Panc1 (cell line): ENCODE measurements at regions not wholly inside any gene's neighbourhood (a gene's known extent, or its start where the extent isn't known, plus 50 kb on each side); places are given as distances from the start of the nearest gene placed in this dataset.

Experiments
- ATAC-seq: fragments of 200-7000 bp; cut with Tn5 transposase; 2 replicates; pipeline ENCODE4 v1.9.1; 2020; ENCODE audit warnings: mild to moderate bottlenecking, moderate library complexity
- BruUV-seq: library from RNA; stranded (reverse); fragments of 400-500 nt; replicated peaks from 2 replicates; lab custom pipeline; 2021; lab: Mats Ljungman, UMichigan
- CTCF ChIA-PET: fragments of 300-600 bp; sonication (Branson Sonifier 250); formaldehyde crosslinking; loops from one replicate; lab custom pipeline; 2022; ENCODE audit warnings: antibody characterized with exemption; lab: Charles Lee
- POLR2A ChIA-PET: fragments of 300-600 bp; sonication (Branson Sonifier 250); formaldehyde crosslinking; loops from one replicate; lab custom pipeline; 2022; ENCODE audit warnings: antibody characterized with exemption; lab: Charles Lee
- DNase-seq: peaks from one replicate; pipeline ENCODE4 v3.0.0-alpha.2; 2010; ENCODE audit warnings: low read depth, low spot score
- H3K27ac ChIP-seq: 2 replicates; pipeline ENCODE4 v1.5.1; 2011; ENCODE audit warnings: mild to moderate bottlenecking, low read length, inconsistent platforms
- H3K27me3 ChIP-seq: fragments of 200-500 bp; sonication (Bioruptor generic); 2 replicates; pipeline ENCODE4 v1.6.0; 2014; ENCODE audit warnings: low read length, inconsistent platforms; ENCODE audit not compliant: control insufficient read depth, insufficient read depth
- H3K36me3 ChIP-seq: fragments of 200-500 bp; sonication (Bioruptor generic); 2 replicates; pipeline ENCODE4 v1.5.1; 2014; ENCODE audit warnings: inconsistent platforms, mild to moderate bottlenecking, low read length, moderate library complexity; ENCODE audit not compliant: control insufficient read depth, insufficient read depth
- H3K4me1 ChIP-seq: 2 replicates; pipeline ENCODE4 v1.5.1; 2011; ENCODE audit warnings: inconsistent platforms, mild to moderate bottlenecking, low read length, moderate library complexity; ENCODE audit not compliant: control insufficient read depth, insufficient read depth
- H3K4me3 ChIP-seq, 2 experiments: 2 replicates each; pipeline ENCODE4 v1.5.1; 2011 to 2012; ENCODE audit warnings: low read depth in 2 of 2, low read length in 2 of 2, mild to moderate bottlenecking in 2 of 2, inconsistent platforms in 1 of 2, moderate library complexity in 1 of 2
- H3K9me3 ChIP-seq: fragments of 200-500 bp; sonication (Bioruptor generic); 2 replicates; pipeline ENCODE4 v1.5.1; 2014; ENCODE audit warnings: low read depth, mild to moderate bottlenecking, inconsistent platforms, low read length, moderate library complexity; ENCODE audit not compliant: control insufficient read depth, insufficient read depth
- CTCF ChIP-seq: fragments of 450-650 bp; IDR thresholded peaks from 2 replicates; pipeline ENCODE4 v1.5.1; 2017; ENCODE audit warnings: mild to moderate bottlenecking
- POLR2AphosphoS5 ChIP-seq: IDR thresholded peaks from 2 replicates; pipeline ENCODE4 v1.6.1; 2012; ENCODE audit warnings: mild to moderate bottlenecking, low read depth, low read length, moderate library complexity
- SIN3A ChIP-seq: IDR thresholded peaks from 2 replicates; pipeline ENCODE4 v1.6.1; 2012; ENCODE audit warnings: low read depth, mild to moderate bottlenecking, low read length, moderate library complexity, borderline replicate concordance; ENCODE audit not compliant: insufficient read depth
- TCF7L2 ChIP-seq: IDR thresholded peaks from 2 replicates; pipeline ENCODE4 v1.6.1; 2011; ENCODE audit warnings: mild to moderate bottlenecking, low read depth, low read length, inconsistent platforms
- in situ Hi-C: cut with HindIII; loops from 2 replicates; pipeline ENCODE4 v1.10.0; 2016; ENCODE audit warnings: low sequenced_read_pairs, low pct_unique_long_range_greater_than_20kb
- intact Hi-C: fragments of 100-400 bp; cut with micrococcal nuclease; formaldehyde crosslinking; loops from one replicate; pipeline ENCODE4 v1.10.0; 2022; ENCODE audit not compliant: unreplicated experiment
- TF ChIP-seq, protein P1 (sequence below), 2 experiments: IDR thresholded peaks; 2 replicates each; pipeline ENCODE4 v1.6.1; 2011 to 2012; ENCODE audit warnings: low read depth in 2 of 2, control low read depth in 1 of 2, low read length in 1 of 2, mild to moderate bottlenecking in 1 of 2, moderate library complexity in 1 of 2; ENCODE audit not compliant: insufficient read depth in 1 of 2

GRCh38 chr1:194024659-194025058 lies 838.2 kb upstream of the B3GALT2 start:
- Histone ChIP-seq H3K9me3 (no peaks in the 10 kb centered on the region), H3K4me1 (no peaks in the 10 kb centered on the region), H3K27ac (no peak overlapping the region), H3K4me3 (no peak overlapping the region), H3K27me3 (no peaks in the 10 kb centered on the region), H3K36me3 (no peaks in the 10 kb centered on the region)
- intact Hi-C loops (no loop called here), in situ Hi-C loops (no loop called here)
- no TSS peak for BruUV-seq
- TF ChIP-seq TCF7L2: no peak
- TF ChIP-seq POLR2AphosphoS5: no peak
- ATAC-seq: no peak
- DNase-seq: no peak
- ChIA-PET CTCF (no interaction called here), POLR2A (no interaction called here)

GRCh38 chr1:194014014-194014413 lies 827.6 kb upstream of the B3GALT2 start:
- Histone ChIP-seq H3K9me3 (no peaks in the 10 kb centered on the region), H3K36me3 (no peaks in the 10 kb centered on the region), H3K27ac (no peak overlapping the region), H3K4me1 (no peaks in the 10 kb centered on the region), H3K27me3 (no peaks in the 10 kb centered on the region), H3K4me3 (no peak overlapping the region)
- CTCF ChIA-PET: no interaction called here
- in situ Hi-C loops: no loop called here
- DNase-seq: no peak
- POLR2A ChIA-PET: no interaction called here
- ATAC-seq: no peak
- BruUV-seq: no TSS peak
- TF ChIP-seq SIN3A (no peak), POLR2AphosphoS5 (no peak), CTCF (no peak)
- TF ChIP-seq, protein P1, sequence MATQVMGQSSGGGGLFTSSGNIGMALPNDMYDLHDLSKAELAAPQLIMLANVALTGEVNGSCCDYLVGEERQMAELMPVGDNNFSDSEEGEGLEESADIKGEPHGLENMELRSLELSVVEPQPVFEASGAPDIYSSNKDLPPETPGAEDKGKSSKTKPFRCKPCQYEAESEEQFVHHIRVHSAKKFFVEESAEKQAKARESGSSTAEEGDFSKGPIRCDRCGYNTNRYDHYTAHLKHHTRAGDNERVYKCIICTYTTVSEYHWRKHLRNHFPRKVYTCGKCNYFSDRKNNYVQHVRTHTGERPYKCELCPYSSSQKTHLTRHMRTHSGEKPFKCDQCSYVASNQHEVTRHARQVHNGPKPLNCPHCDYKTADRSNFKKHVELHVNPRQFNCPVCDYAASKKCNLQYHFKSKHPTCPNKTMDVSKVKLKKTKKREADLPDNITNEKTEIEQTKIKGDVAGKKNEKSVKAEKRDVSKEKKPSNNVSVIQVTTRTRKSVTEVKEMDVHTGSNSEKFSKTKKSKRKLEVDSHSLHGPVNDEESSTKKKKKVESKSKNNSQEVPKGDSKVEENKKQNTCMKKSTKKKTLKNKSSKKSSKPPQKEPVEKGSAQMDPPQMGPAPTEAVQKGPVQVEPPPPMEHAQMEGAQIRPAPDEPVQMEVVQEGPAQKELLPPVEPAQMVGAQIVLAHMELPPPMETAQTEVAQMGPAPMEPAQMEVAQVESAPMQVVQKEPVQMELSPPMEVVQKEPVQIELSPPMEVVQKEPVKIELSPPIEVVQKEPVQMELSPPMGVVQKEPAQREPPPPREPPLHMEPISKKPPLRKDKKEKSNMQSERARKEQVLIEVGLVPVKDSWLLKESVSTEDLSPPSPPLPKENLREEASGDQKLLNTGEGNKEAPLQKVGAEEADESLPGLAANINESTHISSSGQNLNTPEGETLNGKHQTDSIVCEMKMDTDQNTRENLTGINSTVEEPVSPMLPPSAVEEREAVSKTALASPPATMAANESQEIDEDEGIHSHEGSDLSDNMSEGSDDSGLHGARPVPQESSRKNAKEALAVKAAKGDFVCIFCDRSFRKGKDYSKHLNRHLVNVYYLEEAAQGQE (IDR thresholded peaks at IDR 0.05; ENCODE audit: insufficient read depth in 1 of 2, low read depth in 2 of 2, low read length in 1 of 2): no peak
- intact Hi-C loops: no loop called here

- ATAC-seq (no peak), DNase-seq (no peak)
- ChIA-PET POLR2A (no interaction called here), CTCF (no interaction called here)
- no peak overlapping the region for H3K27ac ChIP-seq
- no peaks in the 10 kb centered on the region for H3K27me3 ChIP-seq
- intact Hi-C loops (no loop called here), in situ Hi-C loops (no loop called here)
- H3K36me3 ChIP-seq: no peaks in the 10 kb centered on the region
- H3K4me1 ChIP-seq: no peaks in the 10 kb centered on the region
- H3K9me3 ChIP-seq: no peaks in the 10 kb centered on the region
- no peak overlapping the region for H3K4me3 ChIP-seq
- TF ChIP-seq CTCF: no peak
- TF ChIP-seq POLR2AphosphoS5: no peak
- TF ChIP-seq, protein P1 (IDR thresholded peaks at IDR 0.05; ENCODE audit: insufficient read depth in 1 of 2, low read depth in 2 of 2, low read length in 1 of 2): no peak
- TF ChIP-seq TCF7L2: no peak
- no peak for TF ChIP-seq SIN3A
- BruUV-seq: no TSS peak
Measured at GRCh38 chr1:194013561-194013960, 827.1 kb upstream of the B3GALT2 start.
